SK-N-SH (cell line): ENCODE measurements at regions not wholly inside any gene's neighbourhood (a gene's known extent, or its start where the extent isn't known, plus 50 kb on each side); places are given as distances from the start of the nearest gene placed in this dataset.

ENCODE experiments used
- CTCF ChIP-seq: fragments of 200-600 bp; sonication (generic); IDR thresholded peaks from 2 replicates; pipeline ENCODE4 v1.6.1; 2017; ENCODE audit warnings: antibody characterized with exemption, mild to moderate bottlenecking, moderate library complexity
- EP300 ChIP-seq, 2 experiments: IDR thresholded peaks; 2 replicates each; pipeline versions ENCODE4 v1.4.0 to v1.6.1; 2012; ENCODE audit warnings: borderline replicate concordance in 1 of 2, low read depth in 1 of 2, low read length in 1 of 2
- EZH2phosphoT487 ChIP-seq: fragments of 200-600 bp; sonication (generic); IDR thresholded peaks from 2 replicates; pipeline ENCODE4 v1.6.1; 2017; ENCODE audit warnings: low read depth, mixed run types, mild to moderate bottlenecking, antibody characterized with exemption, moderate library complexity, borderline replicate concordance
- GABPA ChIP-seq: IDR thresholded peaks from 2 replicates; pipeline ENCODE4 v1.4.0; 2012; ENCODE audit warnings: low read depth, mild to moderate bottlenecking
- POLR2AphosphoS5 ChIP-seq: IDR thresholded peaks from 2 replicates; pipeline ENCODE4 v1.6.1; 2012; ENCODE audit warnings: low read depth, low read length
- TAF1 ChIP-seq: IDR thresholded peaks from 2 replicates; pipeline ENCODE4 v1.6.1; 2012; ENCODE audit warnings: low read depth, mild to moderate bottlenecking, low read length, moderate library complexity, borderline replicate concordance
- YY1 ChIP-seq: IDR thresholded peaks from 2 replicates; pipeline ENCODE4 v1.4.0; 2012; ENCODE audit warnings: low read depth, mild to moderate bottlenecking
- TF ChIP-seq, protein P1 (sequence below): IDR thresholded peaks from 2 replicates; pipeline ENCODE4; 2012

GRCh38 chr21:14057313-14057712 lies 153.4 kb downstream of the LIPI start:
- no peak for TF ChIP-seq CTCF
- no peak for TF ChIP-seq POLR2AphosphoS5
- TF ChIP-seq EP300 (IDR thresholded peaks at IDR 0.05; ENCODE audit: borderline replicate concordance in 1 of 2, low read depth in 1 of 2, low read length in 1 of 2): no peak
- TF ChIP-seq TAF1: no peak
- no peak for TF ChIP-seq EZH2phosphoT487
- TF ChIP-seq GABPA: no peak
- TF ChIP-seq, protein P1, sequence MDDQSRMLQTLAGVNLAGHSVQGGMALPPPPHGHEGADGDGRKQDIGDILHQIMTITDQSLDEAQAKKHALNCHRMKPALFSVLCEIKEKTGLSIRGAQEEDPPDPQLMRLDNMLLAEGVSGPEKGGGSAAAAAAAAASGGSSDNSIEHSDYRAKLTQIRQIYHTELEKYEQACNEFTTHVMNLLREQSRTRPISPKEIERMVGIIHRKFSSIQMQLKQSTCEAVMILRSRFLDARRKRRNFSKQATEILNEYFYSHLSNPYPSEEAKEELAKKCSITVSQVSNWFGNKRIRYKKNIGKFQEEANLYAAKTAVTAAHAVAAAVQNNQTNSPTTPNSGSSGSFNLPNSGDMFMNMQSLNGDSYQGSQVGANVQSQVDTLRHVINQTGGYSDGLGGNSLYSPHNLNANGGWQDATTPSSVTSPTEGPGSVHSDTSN: no peak
- no peak for TF ChIP-seq YY1
